CD4-positive, alpha-beta T cell (primary cell): ENCODE measurements at regions not wholly inside any gene's neighbourhood (a gene's known extent, or its start where the extent isn't known, plus 50 kb on each side); places are given as distances from the start of the nearest gene placed in this dataset.

ENCODE experiments used
- ATAC-seq: fragments of 200-7000 bp; cut with Tn5 transposase; one replicate; pipeline ENCODE4 v1.10.0; 2022; ENCODE audit warnings: mild to moderate bottlenecking; ENCODE audit not compliant: poor library complexity
- CTCF ChIA-PET: fragments of 350-600 bp; sonication (Branson Sonifier 250); formaldehyde crosslinking; loops from one replicate; lab custom pipeline; 2021; ENCODE audit warnings: antibody characterized with exemption, inconsistent platforms; lab: Charles Lee
- POLR2A ChIA-PET: fragments of 350-600 bp; sonication (Branson Sonifier 250); formaldehyde crosslinking; loops from one replicate; lab custom pipeline; 2021; ENCODE audit warnings: antibody characterized with exemption, inconsistent platforms; lab: Charles Lee
- DNase-seq, 14 experiments: peaks; one replicate each; pipeline ENCODE4 v3.0.0-alpha.2; 2013 to 2020; ENCODE audit warnings: mixed read lengths in 2 of 14
- H3K27ac ChIP-seq, 2 donors: one replicate each; pipeline versions ENCODE4 v1.5.1 to v1.7.0; 2013; ENCODE audit warnings: low read length in 2 of 2, low read depth in 1 of 2, mild to moderate bottlenecking in 1 of 2
- H3K27me3 ChIP-seq, 2 experiments: 1 replicate in 1 of 2; 2 replicates in 1 of 2; pipeline versions ENCODE4 v1.6.1 to v1.7.0; 2013; ENCODE audit warnings: low read length in 2 of 2, control low read depth in 1 of 2, mild to moderate bottlenecking in 1 of 2, moderate library complexity in 1 of 2; ENCODE audit not compliant: insufficient read depth in 2 of 2, control insufficient read depth in 1 of 2
- H3K36me3 ChIP-seq: one replicate; pipeline ENCODE4 v1.6.1; 2013; ENCODE audit warnings: low read length, control low read depth; ENCODE audit not compliant: insufficient read depth
- H3K4me1 ChIP-seq: one replicate; pipeline ENCODE4 v1.6.1; 2013; ENCODE audit warnings: low read length, control low read depth; ENCODE audit not compliant: insufficient read depth
- H3K4me3 ChIP-seq: one replicate; pipeline ENCODE4 v1.5.1; 2013; ENCODE audit warnings: mild to moderate bottlenecking, low read length, moderate library complexity
- H3K9me3 ChIP-seq, 2 experiments: 1 replicate in 1 of 2; 2 replicates in 1 of 2; pipeline versions ENCODE4 v1.6.1 to v1.7.0; 2013; ENCODE audit warnings: low read length in 2 of 2, mild to moderate bottlenecking in 2 of 2, control low read depth in 1 of 2, moderate library complexity in 1 of 2; ENCODE audit not compliant: control insufficient read depth in 1 of 2, insufficient read depth in 1 of 2
- H3K27ac Mint-ChIP-seq: one replicate; pipeline ENCODE4 v1.8.0; 2020; ENCODE audit warnings: mixed read lengths
- H3K27me3 Mint-ChIP-seq: one replicate; pipeline ENCODE4 v1.8.0; 2021; ENCODE audit warnings: mixed read lengths
- H3K36me3 Mint-ChIP-seq: one replicate; pipeline ENCODE4 v1.8.0; 2021; ENCODE audit warnings: low read depth, mixed read lengths
- H3K4me1 Mint-ChIP-seq: one replicate; pipeline ENCODE4 v1.8.0; 2021; ENCODE audit warnings: low read depth, mixed read lengths
- H3K4me3 Mint-ChIP-seq: one replicate; pipeline ENCODE4 v1.8.0; 2020; ENCODE audit warnings: mild to moderate bottlenecking, mixed read lengths
- H3K9me3 Mint-ChIP-seq: one replicate; pipeline ENCODE4 v1.8.0; 2020; ENCODE audit warnings: mixed read lengths
- intact Hi-C, 2 experiments: fragments of 100-400 bp; cut with DNase I in 1 of 2; cut with micrococcal nuclease in 1 of 2; formaldehyde crosslinking; loops; one replicate each; pipeline versions ENCODE4 v1.15.1 to v1.9.0; 2023 to 2025; cut with DNase I, micrococcal nuclease
- TF ChIP-seq, protein P1 (sequence below): fragments of 200-600 bp; IDR thresholded peaks from one replicate; pipeline ENCODE4 v1.8.0; 2022; ENCODE audit warnings: antibody characterized with exemption, mild to moderate bottlenecking

DNA sequence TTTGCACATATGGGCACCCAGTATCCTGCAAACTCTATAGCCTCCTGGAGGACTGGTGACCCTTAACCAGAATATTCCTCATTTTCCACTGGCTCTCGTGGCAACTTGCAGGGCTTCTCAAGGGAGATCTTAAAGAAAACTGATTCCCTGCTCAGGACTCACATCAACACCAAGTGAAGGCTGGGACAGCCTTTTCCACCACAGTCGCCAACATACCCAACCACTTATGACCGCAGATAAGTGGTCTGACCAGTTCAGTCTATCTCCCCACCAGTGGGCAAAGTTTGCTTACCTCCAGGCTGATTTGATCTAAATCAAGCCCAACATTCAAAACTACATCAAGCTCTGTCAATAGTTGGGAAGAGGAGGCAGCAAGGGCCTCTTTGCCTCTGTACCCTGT lies 289.3 kb upstream of the GATB start:
- H3K36me3 Mint-ChIP-seq, result no peaks in the 10 kb centered on the region
- H3K4me1 Mint-ChIP-seq, result peaks cover 43% of the 10 kb centered on the region
- H3K4me1 ChIP-seq, result peaks cover 15% of the 10 kb centered on the region
- TF ChIP-seq, protein P1, sequence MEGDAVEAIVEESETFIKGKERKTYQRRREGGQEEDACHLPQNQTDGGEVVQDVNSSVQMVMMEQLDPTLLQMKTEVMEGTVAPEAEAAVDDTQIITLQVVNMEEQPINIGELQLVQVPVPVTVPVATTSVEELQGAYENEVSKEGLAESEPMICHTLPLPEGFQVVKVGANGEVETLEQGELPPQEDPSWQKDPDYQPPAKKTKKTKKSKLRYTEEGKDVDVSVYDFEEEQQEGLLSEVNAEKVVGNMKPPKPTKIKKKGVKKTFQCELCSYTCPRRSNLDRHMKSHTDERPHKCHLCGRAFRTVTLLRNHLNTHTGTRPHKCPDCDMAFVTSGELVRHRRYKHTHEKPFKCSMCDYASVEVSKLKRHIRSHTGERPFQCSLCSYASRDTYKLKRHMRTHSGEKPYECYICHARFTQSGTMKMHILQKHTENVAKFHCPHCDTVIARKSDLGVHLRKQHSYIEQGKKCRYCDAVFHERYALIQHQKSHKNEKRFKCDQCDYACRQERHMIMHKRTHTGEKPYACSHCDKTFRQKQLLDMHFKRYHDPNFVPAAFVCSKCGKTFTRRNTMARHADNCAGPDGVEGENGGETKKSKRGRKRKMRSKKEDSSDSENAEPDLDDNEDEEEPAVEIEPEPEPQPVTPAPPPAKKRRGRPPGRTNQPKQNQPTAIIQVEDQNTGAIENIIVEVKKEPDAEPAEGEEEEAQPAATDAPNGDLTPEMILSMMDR, result no peak
- H3K27me3 Mint-ChIP-seq, result no peaks in the 10 kb centered on the region
- no peaks in the 10 kb centered on the region for H3K9me3 Mint-ChIP-seq
- no peak overlapping the region for H3K4me3 ChIP-seq
- H3K36me3 ChIP-seq, result no peaks in the 10 kb centered on the region
- ATAC-seq, result no peak
- no peak overlapping the region for H3K27ac ChIP-seq
- no peak overlapping the region for H3K27ac Mint-ChIP-seq
- intact Hi-C loops, result no loop called here
- DNase-seq, result no peak
- peaks cover 0 to 10% of the 10 kb centered on the region in 2 experiments for H3K9me3 ChIP-seq
- H3K27me3 ChIP-seq, result peaks cover 0 to 4% of the 10 kb centered on the region in 2 experiments
- POLR2A ChIA-PET, result no interaction called here
- no peak overlapping the region for H3K4me3 Mint-ChIP-seq
- CTCF ChIA-PET, result no interaction called here

DNA sequence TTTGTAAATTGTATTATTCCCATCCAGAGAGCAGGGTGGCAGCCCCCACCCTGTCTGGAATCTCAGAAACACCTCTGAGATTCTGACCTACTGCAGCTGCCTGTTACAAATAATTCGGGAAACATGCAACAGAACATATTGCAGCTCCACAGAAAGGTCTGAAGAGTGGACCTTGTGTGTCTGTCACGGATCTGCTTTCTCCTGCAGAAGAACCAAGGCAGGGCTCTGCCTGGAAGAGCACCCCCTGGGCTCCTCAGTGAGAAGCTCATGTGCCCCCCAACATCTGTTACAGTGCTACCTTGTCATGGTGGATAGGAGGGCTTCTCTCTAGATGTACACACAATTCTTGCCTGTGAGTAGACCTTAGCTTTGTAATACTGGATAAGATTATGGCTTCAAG lies 286.6 kb upstream of the GATB start:
- CTCF ChIA-PET, result interaction anchor here (0.9 kb wide), 1 partner anchor 9 kb away, joined by 3 read pairs; no protein-coding TSS in a partner anchor
- no peak overlapping the region for H3K27ac Mint-ChIP-seq

DNA sequence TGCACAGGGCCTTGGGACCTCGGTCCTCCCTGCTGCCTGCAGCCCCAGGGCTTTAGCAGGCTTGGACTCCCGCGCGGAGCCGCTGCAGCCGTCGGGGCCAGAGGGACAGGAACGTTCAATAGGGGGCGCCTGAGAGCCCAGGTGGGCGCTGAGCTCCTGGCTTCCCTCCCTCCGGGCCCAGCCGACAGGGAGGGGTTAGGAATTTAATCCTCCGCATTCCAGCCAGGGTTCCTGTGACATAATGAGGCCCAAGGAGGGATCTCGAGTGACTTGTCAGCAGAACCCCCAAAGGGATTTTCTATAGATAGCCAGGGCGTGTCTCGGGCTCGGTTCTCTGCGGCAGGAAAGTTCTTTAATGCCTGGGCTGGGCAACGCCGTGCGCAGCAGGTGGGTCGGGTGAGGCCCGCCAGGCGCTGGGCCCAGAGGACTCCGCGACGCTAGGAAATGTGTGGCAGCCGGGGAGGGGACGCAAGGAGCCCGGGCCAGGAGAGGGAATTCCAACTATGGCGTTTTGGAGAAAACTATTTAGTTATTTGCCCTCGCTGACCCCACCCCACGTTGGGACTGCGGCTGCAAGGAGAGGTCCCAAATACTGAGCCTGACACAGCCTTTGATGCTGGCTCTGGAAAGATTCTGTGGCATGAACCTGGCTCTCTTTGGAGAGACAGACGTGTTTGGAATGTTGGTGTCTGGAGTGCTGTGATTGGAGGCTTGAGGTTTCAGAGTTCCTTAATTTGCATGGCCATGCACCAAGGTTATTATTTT lies 285.2 kb upstream of the GATB start:
- Mint-ChIP-seq H3K4me3 (no peak overlapping the region), H3K27me3 (no peaks in the 10 kb centered on the region), H3K9me3 (peaks cover 3% of the 10 kb centered on the region), H3K27ac (no peak overlapping the region), H3K36me3 (no peaks in the 10 kb centered on the region), H3K4me1 (peaks cover 18% of the 10 kb centered on the region)
- H3K27ac ChIP-seq, result no peak overlapping the region
- TF ChIP-seq, protein P1, result peak; percentile 20
- H3K9me3 ChIP-seq, result peaks cover 0 to 10% of the 10 kb centered on the region in 2 experiments
- H3K4me3 ChIP-seq, result no peak overlapping the region
- ATAC-seq (no peak), DNase-seq (peak in 5 of 14 experiments; percentile 6 to 36 (median 21))
- ChIA-PET CTCF (no interaction called here), POLR2A (no interaction called here)
- H3K27me3 ChIP-seq, result peaks cover 0 to 4% of the 10 kb centered on the region in 2 experiments
- no peaks in the 10 kb centered on the region for H3K36me3 ChIP-seq
- intact Hi-C loops, result no loop called here
- H3K4me1 ChIP-seq, result peaks cover 8% of the 10 kb centered on the region

More for the DNA sequence above, 286.6 kb upstream of the GATB start:
- peaks cover 0 to 4% of the 10 kb centered on the region in 2 experiments for H3K27me3 ChIP-seq
- no peaks in the 10 kb centered on the region for H3K36me3 Mint-ChIP-seq
- peaks cover 3% of the 10 kb centered on the region for H3K9me3 Mint-ChIP-seq
- POLR2A ChIA-PET, result interaction anchor here (1.3 kb wide), 1 partner anchor 53 kb away, joined by 6 read pairs; no protein-coding TSS in a partner anchor
- ATAC-seq (no peak), DNase-seq (no peak)
- H3K4me3 ChIP-seq, result no peak overlapping the region
- intact Hi-C loops, result no loop called here
- H3K9me3 ChIP-seq, result peaks cover 0 to 10% of the 10 kb centered on the region in 2 experiments
- H3K27me3 Mint-ChIP-seq, result no peaks in the 10 kb centered on the region
- peaks cover 15% of the 10 kb centered on the region for H3K4me1 ChIP-seq
- TF ChIP-seq, protein P1, result no peak
- H3K4me1 Mint-ChIP-seq, result peaks cover 26% of the 10 kb centered on the region
- no peak overlapping the region for H3K4me3 Mint-ChIP-seq
- no peaks in the 10 kb centered on the region for H3K36me3 ChIP-seq
- H3K27ac ChIP-seq, result no peak overlapping the region
